Erythroblast (primary cell): ENCODE measurements at regions not wholly inside any gene's neighbourhood (a gene's known extent, or its start where the extent isn't known, plus 50 kb on each side); places are given as distances from the start of the nearest gene placed in this dataset.

ENCODE experiments used
- DNase-seq, 2 experiments: peaks; one replicate each; lab custom pipeline; 2025; lab: John Stamatoyannopoulos, UW
- GATA1 ChIP-seq: IDR thresholded peaks from 2 replicates; pipeline ENCODE4 v1.6.1; 2011; ENCODE audit warnings: low read depth, mild to moderate bottlenecking, control low read depth, low read length, moderate library complexity
- POLR2A ChIP-seq: IDR thresholded peaks from 2 replicates; pipeline ENCODE4 v1.6.1; 2011; ENCODE audit warnings: mild to moderate bottlenecking, low read length

GRCh38 chr13:103178986-103179943, 113.0 kb upstream of the SLC10A2 start:
- TF ChIP-seq POLR2A (no peak), GATA1 (no peak)

GRCh38 chr13:103174966-103175365, 108.7 kb upstream of the SLC10A2 start:
- TF ChIP-seq POLR2A, result no peak
- no peak for TF ChIP-seq GATA1

More at GRCh38 chr13:103178986-103179943, 113.0 kb upstream of the SLC10A2 start:
- no peak for DNase-seq

GRCh38 chr13:103168901-103169508, 102.8 kb upstream of the SLC10A2 start:
- TF ChIP-seq POLR2A (no peak), GATA1 (no peak)
- no peak for DNase-seq

More at GRCh38 chr13:103174966-103175365, 108.7 kb upstream of the SLC10A2 start:
- no peak for DNase-seq

GRCh38 chr13:103164251-103164650, 98.0 kb upstream of the SLC10A2 start:
- DNase-seq, result no peak
- TF ChIP-seq GATA1 (no peak), POLR2A (no peak)

- TF ChIP-seq GATA1 (no peak), POLR2A (no peak)
- DNase-seq, result no peak
These were observed 95.3 kb upstream of the SLC10A2 start for GRCh38 chr13:103161476-103161875.

GRCh38 chr13:103157434-103158145, 91.4 kb upstream of the SLC10A2 start:
- DNase-seq, result no peak
- no peak for TF ChIP-seq POLR2A
- no peak for TF ChIP-seq GATA1

- no peak for DNase-seq
- TF ChIP-seq GATA1, result no peak
- no peak for TF ChIP-seq POLR2A
These were observed 90.8 kb upstream of the SLC10A2 start for GRCh38 chr13:103157016-103157415.

- no peak for DNase-seq
- no peak for TF ChIP-seq POLR2A
- TF ChIP-seq GATA1, result no peak
These were observed 90.3 kb upstream of the SLC10A2 start for GRCh38 chr13:103156346-103156998.

- DNase-seq, result no peak
These were observed 87.2 kb upstream of the SLC10A2 start for GRCh38 chr13:103153466-103153865.

GRCh38 chr13:103147961-103148360, 81.7 kb upstream of the SLC10A2 start:
- DNase-seq, result no peak
- TF ChIP-seq GATA1 (no peak), POLR2A (no peak)

More at GRCh38 chr13:103153466-103153865, 87.2 kb upstream of the SLC10A2 start:
- TF ChIP-seq GATA1 (no peak), POLR2A (no peak)

GRCh38 chr13:103145442-103145841, 79.2 kb upstream of the SLC10A2 start:
- no peak for DNase-seq
- TF ChIP-seq POLR2A, result no peak

- TF ChIP-seq POLR2A (no peak), GATA1 (no peak)
- no peak for DNase-seq
These were observed 77.2 kb upstream of the SLC10A2 start for GRCh38 chr13:103143432-103143831.

- DNase-seq, result no peak
- TF ChIP-seq GATA1 (no peak), POLR2A (no peak)
These were observed 75.9 kb upstream of the SLC10A2 start for GRCh38 chr13:103142151-103142550.
